Right atrium auricular region (tissue), 2 donors: ENCODE measurements at regions not wholly inside any gene's neighbourhood (a gene's known extent, or its start where the extent isn't known, plus 50 kb on each side); places are given as distances from the start of the nearest gene placed in this dataset.
"Not testable (repeated sequence)": the region's sequence is repeated elsewhere in the genome, so short reads cannot be mapped to it uniquely, and the experiment has no call there.

Experiments used
- DNase-seq: peaks from one replicate; pipeline ENCODE4 v3.0.0-alpha.2; 2019; ENCODE audit warnings: low spot score
- H3K27ac ChIP-seq, 2 donors: fragments of 200-600 bp; sonication (generic); 1 replicate in 1 of 2; 2 replicates in 1 of 2; pipeline ENCODE4 v1.5.1; 2016 to 2019
- H3K27me3 ChIP-seq, 2 donors: fragments of 200-600 bp; sonication (generic); one replicate each; pipeline versions ENCODE4 v1.5.1 to v1.6.0; 2017 to 2019
- H3K36me3 ChIP-seq: fragments of 200-600 bp; sonication (generic); one replicate; pipeline ENCODE4 v1.5.1; 2016
- H3K4me1 ChIP-seq, 2 donors: fragments of 200-600 bp; sonication (generic); one replicate each; pipeline versions ENCODE4 v1.5.1 to v1.6.0; 2017 to 2019
- H3K4me3 ChIP-seq, 2 donors: fragments of 200-600 bp; sonication (generic); 1 replicate in 1 of 2; 2 replicates in 1 of 2; pipeline ENCODE4 v1.5.1; 2017 to 2019; ENCODE audit warnings: mild to moderate bottlenecking in 1 of 2, moderate library complexity in 1 of 2
- H3K9me3 ChIP-seq, 2 donors: fragments of 200-600 bp; sonication (generic); one replicate each; pipeline ENCODE4 v1.5.1; 2019
- TF ChIP-seq, protein P1 (sequence below), 2 donors: fragments of 200-600 bp; sonication (generic); IDR thresholded peaks; one replicate each; pipeline ENCODE4 v1.5.1; 2019; ENCODE audit warnings: antibody characterized with exemption in 2 of 2

DNA sequence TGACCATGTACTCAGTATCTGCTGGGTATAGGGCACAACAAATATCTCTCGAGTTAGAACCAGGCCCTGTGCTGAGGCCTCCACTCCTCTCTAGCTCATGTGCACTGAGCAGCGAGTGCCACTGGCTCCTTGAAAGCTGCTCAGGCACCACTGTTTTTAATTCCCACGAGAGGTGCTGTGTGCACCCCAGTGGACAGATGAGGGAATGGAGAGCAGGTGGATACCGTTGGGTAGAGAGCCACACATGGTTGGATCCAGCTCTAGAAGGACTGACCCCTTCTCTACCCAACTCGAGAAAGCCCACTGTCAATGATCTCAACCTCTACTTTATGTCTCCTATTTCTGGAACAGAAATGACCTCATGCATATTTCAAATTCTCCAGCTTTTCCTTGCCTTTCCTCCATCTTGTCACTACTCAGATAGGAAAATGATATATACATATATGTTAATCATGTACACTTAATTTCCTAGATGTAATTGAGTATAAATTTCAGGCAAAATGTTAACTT lies 66.6 kb upstream of the SOX11 start:
- not testable (repeated sequence) for DNase-seq, H3K36me3 ChIP-seq, H3K4me1 ChIP-seq, H3K4me3 ChIP-seq, H3K9me3 ChIP-seq, H3K27me3 ChIP-seq, H3K27ac ChIP-seq
- TF ChIP-seq, protein P1, sequence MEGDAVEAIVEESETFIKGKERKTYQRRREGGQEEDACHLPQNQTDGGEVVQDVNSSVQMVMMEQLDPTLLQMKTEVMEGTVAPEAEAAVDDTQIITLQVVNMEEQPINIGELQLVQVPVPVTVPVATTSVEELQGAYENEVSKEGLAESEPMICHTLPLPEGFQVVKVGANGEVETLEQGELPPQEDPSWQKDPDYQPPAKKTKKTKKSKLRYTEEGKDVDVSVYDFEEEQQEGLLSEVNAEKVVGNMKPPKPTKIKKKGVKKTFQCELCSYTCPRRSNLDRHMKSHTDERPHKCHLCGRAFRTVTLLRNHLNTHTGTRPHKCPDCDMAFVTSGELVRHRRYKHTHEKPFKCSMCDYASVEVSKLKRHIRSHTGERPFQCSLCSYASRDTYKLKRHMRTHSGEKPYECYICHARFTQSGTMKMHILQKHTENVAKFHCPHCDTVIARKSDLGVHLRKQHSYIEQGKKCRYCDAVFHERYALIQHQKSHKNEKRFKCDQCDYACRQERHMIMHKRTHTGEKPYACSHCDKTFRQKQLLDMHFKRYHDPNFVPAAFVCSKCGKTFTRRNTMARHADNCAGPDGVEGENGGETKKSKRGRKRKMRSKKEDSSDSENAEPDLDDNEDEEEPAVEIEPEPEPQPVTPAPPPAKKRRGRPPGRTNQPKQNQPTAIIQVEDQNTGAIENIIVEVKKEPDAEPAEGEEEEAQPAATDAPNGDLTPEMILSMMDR (IDR thresholded peaks at IDR 0.05), result peak in 1 of 2 donors; percentile 21

DNA sequence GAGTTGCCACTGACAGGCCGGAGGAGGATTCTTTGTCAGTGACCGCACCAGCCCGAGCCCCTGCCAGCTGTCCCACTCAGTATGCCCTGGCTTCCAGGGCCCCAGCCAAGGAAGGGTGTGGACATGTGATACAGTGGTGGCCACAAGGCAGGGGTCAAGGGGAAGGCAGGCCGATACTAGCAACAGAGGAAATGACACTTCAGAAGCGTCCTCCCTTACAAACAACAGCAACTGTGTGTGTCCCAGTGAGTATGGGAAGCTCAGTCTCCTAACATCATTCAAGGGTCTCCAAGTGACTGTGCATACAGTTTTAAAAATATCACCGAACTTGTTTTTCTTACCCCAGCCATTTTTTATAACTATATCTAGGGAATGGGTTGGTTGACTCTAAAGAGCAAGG lies 63.7 kb upstream of the SOX11 start:
- H3K4me3 ChIP-seq, H3K36me3 ChIP-seq, H3K27me3 ChIP-seq, H3K9me3 ChIP-seq, H3K27ac ChIP-seq, DNase-seq, H3K4me1 ChIP-seq: not testable (repeated sequence)

DNA sequence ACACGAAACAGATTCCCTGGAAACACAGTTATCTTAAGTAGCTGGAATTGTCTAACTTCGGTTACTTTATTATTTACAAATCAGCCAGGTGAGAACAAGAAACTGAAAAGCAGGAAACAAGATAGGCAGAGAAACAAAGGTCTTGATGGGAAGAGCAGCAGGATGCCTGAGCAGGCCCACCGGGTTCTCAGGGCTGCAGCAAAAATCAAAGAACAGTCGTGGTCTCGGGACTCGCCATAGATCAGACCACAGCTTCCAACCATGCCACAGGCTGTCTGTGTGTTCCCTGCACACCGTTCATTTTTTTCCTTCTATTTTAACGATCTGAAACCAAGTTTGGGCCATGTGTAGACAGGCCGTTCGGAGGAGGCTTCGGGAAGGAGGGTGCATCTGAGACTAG lies 62.7 kb upstream of the SOX11 start:
- not testable (repeated sequence) for H3K4me3 ChIP-seq, H3K27me3 ChIP-seq, DNase-seq, H3K9me3 ChIP-seq, H3K27ac ChIP-seq, H3K36me3 ChIP-seq, H3K4me1 ChIP-seq

DNA sequence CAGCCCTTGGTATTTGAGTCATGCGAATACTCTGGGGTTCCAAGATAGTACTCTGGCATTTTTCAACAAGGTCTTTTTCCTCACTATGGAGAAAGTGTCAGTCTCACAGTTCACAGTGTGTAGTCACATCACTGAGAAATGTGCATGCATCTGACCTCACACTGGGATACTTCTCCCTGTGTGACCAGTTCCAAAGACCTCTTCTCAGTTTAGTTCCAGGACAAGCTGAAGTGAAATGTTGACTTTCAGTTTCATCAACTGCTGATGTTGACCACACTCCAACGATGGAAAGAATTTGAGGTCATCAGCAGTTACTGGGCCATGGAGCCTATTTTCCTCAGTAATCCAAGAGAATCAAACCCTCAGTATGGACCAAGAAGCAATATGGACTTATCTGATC lies 55.1 kb upstream of the SOX11 start:
- not testable (repeated sequence) for H3K4me3 ChIP-seq, H3K4me1 ChIP-seq, H3K9me3 ChIP-seq, H3K27ac ChIP-seq, H3K27me3 ChIP-seq, DNase-seq, H3K36me3 ChIP-seq
